AG20443 (cell line): ENCODE measurements at regions not wholly inside any gene's neighbourhood (a gene's known extent, or its start where the extent isn't known, plus 50 kb on each side); places are given as distances from the start of the nearest gene placed in this dataset.
"Not testable (repeated sequence)": the region's sequence is repeated elsewhere in the genome, so short reads cannot be mapped to it uniquely, and the experiment has no call there.

Experiments
- DNase-seq: peaks from one replicate; pipeline ENCODE4 v3.0.0; 2012; ENCODE audit warnings: low spot score, mixed read lengths

- DNase-seq, result no peak
Observed at GRCh38 chr4:169934794-169935429, 91.3 kb downstream of the MFAP3L start.

DNA sequence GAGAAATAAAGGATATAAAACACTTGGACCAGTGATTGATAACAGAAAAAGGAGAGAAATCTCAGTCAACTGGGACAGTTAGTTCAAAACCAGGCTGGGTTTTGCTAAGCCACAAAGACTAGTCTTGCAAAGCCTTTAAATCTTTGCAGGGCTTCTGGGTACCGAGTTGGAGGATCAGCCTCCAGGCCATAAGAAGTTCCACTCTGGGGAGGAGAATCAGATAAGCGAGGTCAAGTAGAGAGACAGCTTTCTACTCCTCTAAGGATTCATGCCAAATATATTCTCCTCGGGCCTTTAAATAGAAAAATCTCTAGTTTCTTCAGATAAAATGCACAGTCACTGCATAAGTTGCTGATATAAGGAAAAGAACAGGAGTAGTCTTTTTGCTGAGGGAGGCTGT, 92.7 kb downstream of the MFAP3L start:
- no peak for DNase-seq

DNA sequence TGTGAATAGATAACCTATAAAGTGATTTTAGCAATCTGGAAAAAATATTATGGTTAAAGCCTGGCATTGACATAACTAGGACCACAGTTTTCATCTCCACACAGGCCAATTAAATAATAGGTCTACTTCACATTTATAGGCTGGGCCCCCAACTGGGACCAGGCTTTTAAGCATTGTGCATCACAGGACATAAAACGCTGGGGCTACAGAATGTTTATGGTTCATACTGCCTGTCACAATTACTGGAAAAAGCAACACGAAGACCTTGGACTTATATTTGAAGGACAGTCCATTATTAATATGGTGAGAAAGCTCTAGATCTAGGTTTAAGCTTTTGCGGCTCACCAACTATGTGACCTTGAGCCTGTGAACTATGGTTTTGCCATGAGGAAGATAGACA, 94.2 kb downstream of the MFAP3L start:
- DNase-seq, result no peak

GRCh38 chr4:169930755-169931154, 95.4 kb downstream of the MFAP3L start:
- not testable (repeated sequence) for DNase-seq

GRCh38 chr4:169927280-169927679, 98.9 kb downstream of the MFAP3L start:
- no peak for DNase-seq

DNA sequence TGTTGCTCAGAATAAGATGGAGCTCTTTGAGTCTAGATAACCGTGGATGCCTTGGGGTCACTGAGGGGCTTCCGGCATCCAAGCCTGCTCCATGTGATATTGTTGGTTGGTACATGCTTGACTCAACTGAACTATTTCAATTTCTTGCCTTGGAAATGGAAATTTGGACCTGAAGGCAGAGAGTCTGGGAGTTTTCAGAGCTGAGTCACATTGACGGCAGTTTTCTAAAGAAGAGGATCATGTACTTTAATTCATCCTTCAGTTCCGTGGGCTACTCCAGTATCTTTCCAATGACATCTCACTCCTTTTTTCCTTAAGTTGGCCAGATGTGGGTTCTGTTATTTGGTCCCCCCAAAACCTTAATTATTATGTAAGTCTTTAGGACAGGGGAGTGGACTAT, 100.5 kb downstream of the MFAP3L start:
- DNase-seq, result no peak

- no peak for DNase-seq
Observed at GRCh38 chr4:169922632-169923276, 103.4 kb downstream of the MFAP3L start.

- no peak for DNase-seq
Observed at GRCh38 chr4:169921732-169922131, 104.5 kb downstream of the MFAP3L start.

DNA sequence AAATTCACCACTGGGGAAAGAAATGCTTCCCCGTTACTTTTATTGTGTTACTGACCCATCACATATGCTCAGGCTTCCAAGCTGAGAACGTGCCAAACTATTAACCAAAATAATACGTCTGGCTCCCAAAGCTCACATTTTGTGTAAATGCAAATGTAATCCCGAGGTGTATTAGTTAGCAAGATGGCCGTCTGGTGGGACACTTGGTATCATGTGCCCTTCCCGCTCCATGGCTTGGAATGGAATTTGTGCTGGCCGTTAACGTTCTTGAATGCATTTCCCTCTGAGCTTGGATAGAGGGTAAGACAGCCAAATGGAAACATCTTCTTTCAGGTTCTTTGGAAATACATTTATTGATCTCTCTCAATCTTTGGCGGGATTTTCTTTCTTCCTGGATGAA, 105.0 kb downstream of the MFAP3L start:
- DNase-seq, result no peak

- DNase-seq, result not testable (repeated sequence)
Observed at GRCh38 chr4:169919194-169920124, 106.7 kb downstream of the MFAP3L start.

GRCh38 chr4:169915545-169915944, 110.7 kb downstream of the MFAP3L start:
- DNase-seq, result no peak

GRCh38 chr4:169914866-169915265, 111.3 kb downstream of the MFAP3L start:
- no peak for DNase-seq

- DNase-seq, result no peak
Observed at GRCh38 chr4:169912996-169913395, 113.2 kb downstream of the MFAP3L start.

- DNase-seq, result no peak
Observed at GRCh38 chr4:169909897-169910296, 116.3 kb downstream of the MFAP3L start.

DNA sequence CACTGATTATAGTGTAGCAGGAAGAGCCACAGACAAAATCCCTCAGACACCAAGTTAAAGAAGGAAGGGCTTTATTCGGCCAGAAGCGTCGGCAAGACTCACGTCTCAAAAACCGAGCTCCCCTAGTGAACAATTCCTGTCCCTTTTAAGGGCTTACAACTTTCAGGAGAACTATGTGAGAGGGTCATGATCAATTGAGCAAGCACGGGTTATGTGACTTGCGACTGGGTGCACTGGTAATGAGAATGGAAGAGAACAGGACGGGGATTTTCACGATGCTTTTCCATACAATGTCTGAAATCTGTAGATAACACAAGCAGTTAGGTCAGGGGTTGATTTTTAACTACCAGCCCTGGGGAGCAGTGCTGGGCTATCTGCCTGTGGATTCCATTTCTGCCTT, 116.7 kb downstream of the MFAP3L start:
- no peak for DNase-seq

DNA sequence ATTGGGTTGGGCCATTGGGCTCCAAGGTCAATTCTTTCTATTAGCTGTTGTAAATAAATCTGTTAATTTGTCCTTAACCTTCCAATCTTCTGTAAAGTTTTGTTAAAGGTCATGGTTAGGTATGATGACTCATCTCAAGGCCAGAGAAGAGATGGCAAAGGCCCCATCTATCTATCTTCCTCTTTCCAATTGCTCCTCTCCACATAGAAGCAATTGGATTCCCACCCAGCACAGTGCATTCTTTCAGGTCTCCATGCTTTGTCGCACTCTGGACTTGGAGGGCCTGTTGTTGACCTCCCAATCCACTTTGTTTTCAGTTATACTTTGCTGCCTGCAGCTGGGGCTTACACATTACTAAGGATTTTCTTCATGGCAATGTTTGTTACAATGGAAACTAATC, 118.5 kb downstream of the MFAP3L start:
- no peak for DNase-seq

DNA sequence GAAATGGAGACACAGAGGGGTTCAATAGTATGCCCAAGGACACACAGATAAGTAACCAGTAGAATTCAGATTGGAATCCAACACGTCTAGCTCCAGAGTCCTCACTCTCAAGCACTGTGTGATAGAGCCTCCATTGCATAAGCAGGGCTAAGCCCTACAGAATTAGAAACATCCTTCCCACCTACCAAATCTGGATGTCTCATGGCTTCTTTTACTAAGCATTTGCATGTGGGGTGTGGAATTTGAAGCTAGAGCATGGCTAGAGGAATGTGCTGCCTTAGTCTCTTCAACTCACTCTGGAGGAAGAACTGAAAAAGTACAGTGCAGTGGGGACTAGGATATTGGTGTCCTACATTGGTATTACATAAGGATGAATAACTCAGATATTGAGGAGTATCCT, 119.4 kb downstream of the MFAP3L start:
- DNase-seq, result no peak

DNA sequence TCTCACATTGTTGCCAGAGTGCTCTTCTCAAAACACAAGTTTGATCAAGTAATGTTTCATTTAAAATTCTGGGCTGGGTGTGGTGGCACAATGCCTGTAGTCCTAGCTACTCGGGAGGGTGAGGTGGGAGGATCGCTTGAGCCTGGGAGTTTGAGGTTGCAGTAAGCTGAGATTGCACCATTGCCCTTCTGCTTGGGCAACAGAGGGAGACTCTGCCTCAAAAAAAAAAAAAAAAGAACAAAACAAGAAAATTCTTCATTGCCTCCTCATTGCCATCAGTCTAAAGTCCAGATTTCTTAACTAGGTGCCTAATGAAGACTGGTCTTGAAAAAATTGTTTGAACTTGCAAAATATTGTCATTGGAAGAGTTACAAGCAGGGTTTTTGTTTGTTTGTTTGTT, 120.1 kb downstream of the MFAP3L start:
- no peak for DNase-seq

DNA sequence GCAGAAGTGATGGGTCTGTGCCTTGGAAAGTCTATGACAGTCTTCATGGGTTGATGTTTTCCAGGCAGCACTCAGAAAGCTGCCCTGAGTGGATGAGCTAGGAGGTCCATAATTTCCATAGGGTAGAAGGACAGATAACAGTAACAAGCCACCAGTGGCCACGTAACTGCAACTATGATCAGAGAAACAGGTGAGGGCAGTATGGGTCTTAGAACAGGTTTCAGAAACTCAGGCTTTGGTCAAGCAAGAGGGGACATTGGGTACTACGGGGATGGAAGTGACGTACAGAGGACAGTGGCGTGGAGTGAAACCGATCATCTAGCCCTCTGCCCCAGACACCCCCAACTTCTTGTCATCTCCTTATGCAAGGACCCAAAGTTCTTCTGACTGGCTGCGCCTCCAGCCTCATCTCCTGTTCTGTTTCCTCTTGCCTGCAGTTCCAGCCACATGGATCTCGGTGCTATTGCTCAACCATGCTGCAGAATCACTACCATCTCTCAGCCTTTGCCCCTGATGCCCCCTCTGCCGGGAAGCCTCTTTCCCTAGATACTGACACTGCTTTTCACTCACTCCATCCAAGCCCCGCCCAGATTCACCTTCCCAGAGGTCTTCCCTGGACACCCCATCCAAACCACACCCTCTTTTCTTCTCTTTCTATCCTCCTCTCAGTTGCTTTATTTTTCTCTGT, 123.4 kb downstream of the MFAP3L start:
- DNase-seq, result no peak

- no peak for DNase-seq
Observed at GRCh38 chr4:169900241-169900845, 125.9 kb downstream of the MFAP3L start.

DNA sequence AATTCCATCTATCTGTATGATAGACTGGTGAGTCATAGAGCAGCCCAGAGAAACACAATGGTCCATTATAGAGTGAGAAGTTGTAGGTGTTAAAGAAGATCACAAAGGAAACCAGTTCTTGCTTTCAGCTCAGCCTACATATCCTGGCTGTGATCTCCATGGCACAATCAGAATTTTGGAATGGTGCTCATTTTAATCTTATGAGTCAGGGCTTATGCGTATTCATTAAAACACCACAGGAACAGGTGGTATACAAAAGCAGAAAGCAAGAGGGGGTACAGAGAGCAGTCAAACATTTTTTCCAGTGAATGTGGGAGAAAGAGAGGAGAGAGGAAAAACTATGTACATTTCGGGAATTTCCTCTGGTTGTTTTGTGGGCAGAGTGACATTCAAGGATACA, 126.9 kb downstream of the MFAP3L start:
- no peak for DNase-seq

DNA sequence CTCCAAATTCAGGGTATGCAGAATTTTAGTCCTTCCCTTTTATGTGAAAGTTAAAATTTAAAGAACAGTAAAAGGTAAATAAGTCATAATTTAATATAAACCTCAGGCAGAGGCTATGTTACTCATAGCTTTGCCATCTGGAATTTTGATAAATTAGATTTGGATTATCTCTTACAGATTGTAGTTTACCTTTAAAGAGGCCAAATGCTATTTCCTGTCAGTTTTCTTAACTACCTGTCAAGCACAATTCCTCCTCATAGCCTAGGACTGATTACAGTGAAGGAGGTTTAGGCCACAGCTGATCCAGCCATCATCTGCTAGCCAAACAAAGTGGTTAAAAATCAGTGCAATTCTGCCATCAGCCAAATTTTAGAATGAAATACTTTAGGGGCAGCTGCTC, 128.1 kb downstream of the MFAP3L start:
- DNase-seq, result no peak
